ENCODE measurements at regions not wholly inside any gene's neighbourhood (a gene's known extent, or its start where the extent isn't known, plus 50 kb on each side); places are given as distances from the start of the nearest gene placed in this dataset.

GRCh38 chr13:72647422-72647821 lies 80.0 kb downstream of the MZT1 start:
- TF ChIP-seq POLR2AphosphoS5 (IDR thresholded peaks at IDR 0.05), result no peak
- TF ChIP-seq CTCF (IDR thresholded peaks at IDR 0.05; ENCODE audit: poor library complexity, severe bottlenecking), result no peak
- TF ChIP-seq TAF1 (IDR thresholded peaks at IDR 0.05; ENCODE audit: low read depth), result no peak
- TF ChIP-seq REST (IDR thresholded peaks at IDR 0.05; ENCODE audit: borderline replicate concordance), result no peak

All from neural cell (in vitro differentiated cells).